ENCODE measurements at regions not wholly inside any gene's neighbourhood (a gene's known extent, or its start where the extent isn't known, plus 50 kb on each side); places are given as distances from the start of the nearest gene placed in this dataset.

GRCh38 chr5:117065800-117066199 is 491.2 kb upstream of the SEMA6A start:
- Mint-ChIP-seq H3K4me1 (ENCODE audit: low read depth) (no peaks in the 10 kb centered on the region), H3K36me3 (ENCODE audit: low read depth) (no peaks in the 10 kb centered on the region), H3K4me3 (no peak overlapping the region), H3K9me3 (no peaks in the 10 kb centered on the region), H3K27me3 (no peaks in the 10 kb centered on the region), H3K27ac (no peak overlapping the region)
- ATAC-seq (no peak), DNase-seq (no peak)
- intact Hi-C loops (cut with micrococcal nuclease), result no loop called here
- POLR2A ChIA-PET, result no interaction called here
- CTCF ChIA-PET, result no interaction called here
- TF ChIP-seq CTCF (IDR thresholded peaks at IDR 0.05), result no peak

GRCh38 chr5:117065161-117065560 is 490.5 kb upstream of the SEMA6A start:
- Mint-ChIP-seq H3K4me1 (ENCODE audit: low read depth) (no peaks in the 10 kb centered on the region), H3K4me3 (no peak overlapping the region)
- POLR2A ChIA-PET, result no interaction called here

GRCh38 chr5:117060099-117060498 is 485.5 kb upstream of the SEMA6A start:
- no peak for TF ChIP-seq CTCF (IDR thresholded peaks at IDR 0.05)
- H3K36me3 Mint-ChIP-seq (ENCODE audit: low read depth), result no peaks in the 10 kb centered on the region
- POLR2A ChIA-PET, result no interaction called here
- H3K4me3 Mint-ChIP-seq, result no peak overlapping the region
- H3K27ac Mint-ChIP-seq, result no peak overlapping the region
- intact Hi-C loops (cut with micrococcal nuclease), result no loop called here
- no peak for ATAC-seq
- CTCF ChIA-PET, result no interaction called here
- H3K4me1 Mint-ChIP-seq (ENCODE audit: low read depth), result no peaks in the 10 kb centered on the region
- no peaks in the 10 kb centered on the region for H3K9me3 Mint-ChIP-seq
- no peak for DNase-seq
- H3K27me3 Mint-ChIP-seq, result no peaks in the 10 kb centered on the region

More at GRCh38 chr5:117065161-117065560, 490.5 kb upstream of the SEMA6A start:
- no peak overlapping the region for H3K27ac Mint-ChIP-seq
- no peaks in the 10 kb centered on the region for H3K27me3 Mint-ChIP-seq
- H3K9me3 Mint-ChIP-seq, result no peaks in the 10 kb centered on the region
- TF ChIP-seq CTCF (IDR thresholded peaks at IDR 0.05), result no peak
- DNase-seq (no peak), ATAC-seq (no peak)
- intact Hi-C loops (cut with micrococcal nuclease), result no loop called here
- no peaks in the 10 kb centered on the region for H3K36me3 Mint-ChIP-seq (ENCODE audit: low read depth)
- CTCF ChIA-PET, result no interaction called here

GRCh38 chr5:117058740-117059139 is 484.1 kb upstream of the SEMA6A start:
- TF ChIP-seq CTCF (IDR thresholded peaks at IDR 0.05), result no peak
- H3K27me3 Mint-ChIP-seq, result no peaks in the 10 kb centered on the region
- no peaks in the 10 kb centered on the region for H3K36me3 Mint-ChIP-seq (ENCODE audit: low read depth)
- H3K4me1 Mint-ChIP-seq (ENCODE audit: low read depth), result no peaks in the 10 kb centered on the region
- ChIA-PET POLR2A (no interaction called here), CTCF (no interaction called here)
- intact Hi-C loops (cut with micrococcal nuclease), result no loop called here
- no peak overlapping the region for H3K4me3 Mint-ChIP-seq
- H3K9me3 Mint-ChIP-seq, result no peaks in the 10 kb centered on the region
- no peak overlapping the region for H3K27ac Mint-ChIP-seq
- ATAC-seq (no peak), DNase-seq (no peak)

- Mint-ChIP-seq H3K36me3 (ENCODE audit: low read depth) (no peaks in the 10 kb centered on the region), H3K9me3 (no peaks in the 10 kb centered on the region), H3K27me3 (no peaks in the 10 kb centered on the region), H3K4me3 (no peak overlapping the region), H3K27ac (no peak overlapping the region), H3K4me1 (ENCODE audit: low read depth) (no peaks in the 10 kb centered on the region)
- ChIA-PET POLR2A (no interaction called here), CTCF (no interaction called here)
- intact Hi-C loops (cut with micrococcal nuclease), result no loop called here
- DNase-seq (no peak), ATAC-seq (no peak)
- TF ChIP-seq CTCF (IDR thresholded peaks at IDR 0.05), result no peak
Measured at GRCh38 chr5:117055517-117055916, 480.9 kb upstream of the SEMA6A start.
